Activated gamma-delta T cell (primary cell): ENCODE measurements at regions not wholly inside any gene's neighbourhood (a gene's known extent, or its start where the extent isn't known, plus 50 kb on each side); places are given as distances from the start of the nearest gene placed in this dataset.
"Not testable (repeated sequence)": the region's sequence is repeated elsewhere in the genome, so short reads cannot be mapped to it uniquely, and the experiment has no call there.

Experiments
- DNase-seq: peaks from one replicate; lab custom pipeline; 2025; lab: John Stamatoyannopoulos, UW

DNA sequence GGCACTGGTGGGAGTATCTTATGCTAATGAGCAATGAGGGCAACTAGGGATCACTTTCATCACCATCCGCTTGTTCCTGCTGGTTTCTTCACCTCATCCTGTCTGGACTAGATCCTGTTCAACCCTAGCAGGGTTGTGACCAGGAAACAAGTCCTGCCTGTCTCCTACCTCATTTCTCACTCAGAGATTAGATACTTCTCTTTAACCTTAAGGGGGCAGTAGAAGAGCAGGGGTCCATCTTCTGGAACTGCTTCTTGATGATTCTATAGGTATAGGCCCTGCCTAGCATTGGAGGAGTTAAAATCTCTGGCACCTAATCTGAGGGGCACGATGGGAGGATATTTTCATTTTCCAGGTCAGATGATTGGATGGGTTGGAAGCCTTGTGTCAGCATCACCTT lies 415.5 kb downstream of the TGIF2LX start:
- DNase-seq: not testable (repeated sequence)

DNA sequence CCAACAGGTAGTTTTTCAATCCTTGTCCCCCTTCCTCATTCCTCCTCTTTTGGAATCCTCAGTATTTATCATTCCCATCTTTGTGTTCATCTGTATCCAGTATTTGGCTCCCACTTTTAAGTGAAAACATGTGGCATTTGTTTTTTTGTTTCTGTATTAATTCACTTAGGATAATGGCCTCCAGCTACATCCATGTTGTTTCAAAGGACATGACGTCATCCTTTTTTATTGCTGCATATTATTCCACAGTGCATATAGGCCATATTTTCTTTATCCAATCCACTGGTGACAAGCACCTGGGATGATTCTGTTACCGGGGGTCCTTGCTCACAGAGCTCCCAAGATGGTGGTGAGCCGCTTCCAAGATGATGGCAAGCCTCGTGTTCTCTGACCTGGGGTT lies 447.9 kb downstream of the TGIF2LX start:
- not testable (repeated sequence) for DNase-seq

DNA sequence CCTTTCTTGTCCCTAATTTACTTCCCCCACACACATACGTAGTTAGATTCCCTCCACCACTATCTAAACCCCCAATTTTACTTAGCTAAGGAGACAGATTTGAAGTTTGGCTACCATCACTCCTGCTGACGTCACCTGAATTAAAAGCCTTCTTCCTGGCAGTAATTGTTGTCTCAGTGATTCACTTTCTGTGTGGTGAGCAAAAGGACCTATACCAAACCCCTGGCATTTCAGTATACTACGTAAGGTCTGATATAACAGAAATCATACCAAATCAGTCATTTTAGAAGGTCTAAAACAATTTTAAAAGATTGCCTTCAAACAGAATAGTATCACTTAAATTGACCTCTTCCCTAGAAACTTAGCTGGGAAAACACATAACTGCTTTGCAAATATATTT lies 476.3 kb downstream of the TGIF2LX start:
- not testable (repeated sequence) for DNase-seq

DNA sequence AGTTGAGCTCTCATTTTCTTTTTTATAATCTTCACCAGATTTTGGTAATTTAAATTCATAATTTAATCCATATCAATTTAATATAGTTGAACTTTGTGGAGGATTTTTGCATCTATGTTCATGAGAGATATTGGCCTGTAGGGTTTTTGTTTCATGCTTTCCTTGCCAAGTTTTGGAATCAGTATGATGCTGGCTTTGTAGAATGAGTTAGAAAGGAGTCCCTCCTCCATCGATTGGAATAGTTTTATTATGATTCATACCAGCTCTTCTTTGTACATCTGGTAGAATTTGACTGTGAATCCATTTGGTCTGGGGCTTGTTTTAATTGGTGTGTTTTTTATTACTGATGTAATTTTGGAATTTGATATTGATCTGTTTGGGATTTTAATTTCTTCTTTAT lies 480.5 kb downstream of the TGIF2LX start:
- DNase-seq: not testable (repeated sequence)

DNA sequence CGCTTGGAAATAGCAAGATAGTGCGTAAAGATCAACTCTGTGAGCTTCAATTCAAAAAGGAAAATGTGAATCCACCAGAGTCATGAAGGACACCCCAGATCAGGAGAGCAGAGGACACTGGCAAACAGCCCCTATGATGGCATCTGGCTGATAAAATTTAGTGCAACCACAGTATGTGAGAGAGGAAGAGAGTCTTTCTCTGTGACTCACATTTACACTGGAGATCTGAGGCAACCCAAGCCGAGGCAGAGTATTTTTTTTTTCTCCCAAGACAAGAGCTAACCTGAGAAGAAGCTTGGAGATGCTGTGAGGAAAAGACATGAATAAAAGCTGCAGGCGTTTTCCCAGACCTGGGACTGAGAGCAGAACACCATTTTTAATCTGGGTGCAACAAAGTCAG lies 482.2 kb downstream of the TGIF2LX start:
- DNase-seq: not testable (repeated sequence)

DNA sequence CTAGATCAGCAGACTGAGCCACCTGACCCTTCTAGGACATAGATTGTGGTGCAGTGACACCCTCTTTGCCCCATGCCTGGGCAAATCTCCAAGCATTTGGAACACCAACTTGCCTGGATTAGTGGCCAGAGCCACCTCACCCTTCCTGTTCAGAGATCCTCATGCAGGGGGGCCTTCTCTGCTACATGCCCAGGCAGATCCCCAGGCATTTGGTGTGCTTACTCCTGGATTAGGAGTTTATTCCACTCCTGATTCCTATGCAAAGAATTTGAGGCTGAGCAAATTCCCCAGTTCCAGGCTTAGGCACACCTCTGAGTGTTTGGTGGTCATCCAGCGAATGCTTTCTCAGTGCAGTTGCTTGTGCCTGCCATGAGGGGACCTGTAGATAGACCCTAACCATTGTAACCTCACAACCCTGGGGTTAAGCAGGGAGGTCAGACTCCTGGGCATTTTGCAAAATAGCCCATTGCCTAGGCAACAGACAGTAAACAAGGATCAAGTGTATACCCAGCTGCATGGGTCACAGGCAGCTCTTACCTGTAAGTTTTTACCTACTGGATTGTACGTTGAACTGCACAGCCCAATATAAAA lies 483.2 kb downstream of the TGIF2LX start:
- DNase-seq: not testable (repeated sequence)

DNA sequence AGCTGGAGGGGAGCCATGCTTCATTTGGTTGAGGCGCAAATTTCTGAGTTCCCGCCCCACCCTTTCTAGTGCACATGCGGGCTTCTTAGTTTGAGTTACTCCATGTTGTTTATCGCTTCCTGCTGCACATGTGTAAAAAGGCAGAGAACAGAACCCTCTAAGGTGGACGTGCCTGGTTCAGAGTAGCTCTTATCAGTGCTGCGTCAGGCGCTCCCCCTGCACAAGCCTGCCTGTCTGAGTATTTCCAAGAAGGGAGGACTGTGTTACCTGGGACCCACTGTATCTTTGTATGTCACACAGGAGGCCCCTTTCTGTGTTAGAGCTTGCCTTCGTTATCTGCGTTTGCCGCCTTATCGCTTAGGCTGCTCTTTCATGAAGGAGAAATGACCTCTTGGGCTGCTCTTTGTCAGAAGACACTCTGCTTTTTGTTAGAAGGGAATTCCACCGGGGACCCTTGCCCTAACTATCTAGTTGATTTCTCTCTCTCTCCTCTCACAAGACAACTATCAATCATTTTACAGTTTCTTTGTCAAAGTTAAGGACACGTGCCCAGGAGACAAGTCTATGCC lies 532.1 kb downstream of the TGIF2LX start:
- DNase-seq: not testable (repeated sequence)

DNA sequence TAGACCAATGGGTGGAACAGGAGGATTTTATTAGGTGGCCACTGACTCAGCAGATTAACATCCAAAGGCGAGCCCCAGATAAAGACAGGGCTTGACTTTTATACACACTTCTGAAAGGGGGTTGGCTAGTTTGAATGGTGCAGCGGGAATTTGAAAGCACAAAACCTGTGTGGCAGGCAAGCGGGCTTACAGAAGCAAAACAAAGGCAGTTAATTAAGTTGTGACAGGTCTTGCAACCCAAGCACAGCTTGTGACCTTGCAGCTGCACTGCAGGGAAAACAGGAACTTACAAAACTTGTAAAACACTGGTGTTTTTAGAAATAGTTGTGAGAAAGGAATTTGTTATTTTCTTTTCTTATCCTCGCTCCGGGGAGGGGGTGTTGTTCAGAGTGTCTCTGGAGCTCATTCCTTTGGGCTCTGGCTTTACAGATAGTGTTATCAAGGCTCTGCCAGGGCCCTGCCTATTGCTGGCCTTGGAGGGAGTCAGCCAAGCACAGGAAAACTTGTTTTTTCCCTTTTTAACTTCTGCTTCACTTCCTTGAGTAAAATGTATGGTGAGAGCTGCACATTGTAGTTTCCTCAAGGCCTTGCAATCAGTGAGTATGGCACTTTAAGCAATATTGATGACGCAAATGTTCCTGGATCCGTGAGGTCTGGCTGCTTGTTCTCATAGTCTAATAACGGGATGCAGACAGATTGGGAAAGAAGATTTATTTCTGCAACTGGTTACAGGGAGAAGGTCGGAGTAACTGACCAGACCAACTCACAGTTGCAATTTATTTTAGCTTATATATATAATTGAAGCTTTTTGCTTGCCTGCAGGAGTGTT lies 536.6 kb downstream of the TGIF2LX start:
- not testable (repeated sequence) for DNase-seq

DNA sequence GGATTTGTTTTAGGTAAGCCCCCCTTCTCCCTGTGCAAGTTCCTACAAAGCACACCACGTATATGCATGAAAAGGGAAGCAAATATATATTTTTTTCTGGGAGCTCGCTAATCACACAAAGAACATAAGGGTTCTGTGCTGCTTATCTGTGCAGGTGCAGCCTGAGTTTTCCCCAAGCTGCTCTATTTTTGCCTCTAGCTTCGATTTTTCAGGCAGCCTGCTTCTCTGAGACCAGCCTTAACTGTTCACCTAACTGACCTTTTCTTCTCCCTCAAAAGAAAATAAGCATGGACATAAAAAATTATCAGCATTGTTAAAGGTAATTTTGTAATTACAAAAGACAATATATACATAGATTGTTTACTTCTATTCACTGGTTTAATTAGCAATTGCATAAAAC lies 552.7 kb downstream of the TGIF2LX start:
- DNase-seq: not testable (repeated sequence)

DNA sequence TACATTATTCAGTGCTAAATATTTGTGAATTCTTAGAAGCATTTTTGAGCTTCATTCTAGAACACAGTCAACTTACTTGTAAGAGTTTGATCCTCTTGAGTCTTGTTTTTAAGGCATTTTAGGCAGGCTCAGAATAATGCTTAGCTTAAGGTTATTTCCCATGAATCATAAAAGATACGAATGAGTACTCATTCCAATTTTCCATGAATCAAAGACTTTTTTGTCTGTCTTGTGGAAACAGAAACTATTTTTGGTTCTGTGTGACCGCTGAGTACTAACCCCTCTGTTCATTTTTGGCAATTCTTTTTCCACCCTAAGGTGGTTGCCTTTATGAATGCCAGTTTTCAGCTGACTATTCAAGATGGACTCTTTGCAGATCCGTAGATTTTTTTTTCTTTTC lies 563.7 kb downstream of the TGIF2LX start:
- not testable (repeated sequence) for DNase-seq

DNA sequence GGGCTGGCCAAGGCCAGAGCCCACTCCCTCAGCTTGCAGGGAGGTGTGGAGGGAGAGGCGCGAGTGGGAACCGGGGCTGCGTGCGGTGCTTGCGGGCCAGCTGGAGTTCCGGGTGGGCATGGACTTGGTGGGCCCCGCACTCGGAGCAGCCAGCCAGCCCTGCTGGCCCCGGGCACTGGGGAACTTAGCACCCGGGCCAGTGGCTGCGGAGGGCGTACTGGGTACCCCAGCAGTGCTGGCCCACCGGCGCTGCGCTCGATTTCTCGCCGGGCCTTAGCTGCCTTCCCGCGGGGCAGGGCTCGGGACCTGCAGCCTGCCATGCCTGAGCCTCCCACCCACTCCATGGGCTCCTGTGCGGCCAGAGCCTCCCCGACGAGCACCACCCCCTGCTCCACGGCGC lies 599.6 kb downstream of the TGIF2LX start:
- peak; percentile 3 for DNase-seq

DNA sequence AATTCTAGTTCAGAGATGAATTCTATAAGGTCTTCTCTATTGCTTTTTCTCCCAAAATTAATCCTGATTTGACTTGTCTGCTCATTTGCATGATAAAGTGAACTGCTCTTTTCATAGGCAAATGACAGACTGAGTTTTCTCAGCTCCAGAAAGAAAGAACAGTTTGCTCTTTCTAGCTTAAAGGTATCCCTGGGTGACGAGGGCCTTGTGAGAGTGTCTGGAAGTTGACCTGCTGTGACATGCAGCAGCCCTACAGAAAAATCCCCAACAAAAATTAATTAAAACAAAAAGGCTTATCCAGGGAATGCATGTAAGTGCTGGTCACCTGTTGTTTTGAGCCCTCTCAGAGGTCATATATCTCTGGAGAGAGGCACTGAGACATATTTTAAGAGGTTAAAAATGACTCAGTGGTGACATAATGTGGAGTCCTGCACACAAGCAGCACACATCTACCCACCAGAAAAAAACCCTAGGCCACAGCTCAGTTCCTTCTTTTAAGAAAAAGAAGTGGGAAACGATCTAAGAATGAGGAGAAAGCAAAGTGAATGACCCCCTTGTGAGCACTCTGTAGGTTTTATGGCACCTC lies 602.8 kb downstream of the TGIF2LX start:
- not testable (repeated sequence) for DNase-seq
